ENCODE measurements at regions not wholly inside any gene's neighbourhood (a gene's known extent, or its start where the extent isn't known, plus 50 kb on each side); places are given as distances from the start of the nearest gene placed in this dataset.

- TF ChIP-seq POLR2A (IDR thresholded peaks at IDR 0.05) (no peak), CTCF (IDR thresholded peaks at IDR 0.05) (no peak)
- Histone ChIP-seq H3K27ac (no peak overlapping the region), H3K27me3 (no peaks in the 10 kb centered on the region), H3K9me3 (peaks cover 0 to 20% (median 8%) of the 10 kb centered on the region in 3 donors), H3K4me1 (no peaks in the 10 kb centered on the region), H3K36me3 (no peaks in the 10 kb centered on the region), H3K4me3 (no peak overlapping the region)
- intact Hi-C loops (cut with DNase I) = no loop called here
- DNase-seq = no peak
- WGBS, 2 donors = 91 to 94% methylated on average over 7 of the region's 7 CpGs
Measured at GRCh38 chr4:124468360-124468759, 244.2 kb downstream of the ANKRD50 start.

GRCh38 chr4:124469981-124470380 is 242.6 kb downstream of the ANKRD50 start:
- Histone ChIP-seq H3K9me3 (peaks cover 0 to 25% (median 10%) of the 10 kb centered on the region in 3 donors), H3K27ac (no peak overlapping the region), H3K27me3 (no peaks in the 10 kb centered on the region), H3K36me3 (no peaks in the 10 kb centered on the region), H3K4me1 (no peaks in the 10 kb centered on the region), H3K4me3 (no peak overlapping the region)
- no peak for DNase-seq
- TF ChIP-seq CTCF (IDR thresholded peaks at IDR 0.05) (no peak), POLR2A (IDR thresholded peaks at IDR 0.05) (no peak)
- intact Hi-C loops (cut with DNase I) = no loop called here

GRCh38 chr4:124478470-124478869 is 234.1 kb downstream of the ANKRD50 start:
- Histone ChIP-seq H3K4me3 (no peak overlapping the region), H3K27ac (no peak overlapping the region), H3K27me3 (no peaks in the 10 kb centered on the region), H3K9me3 (peaks cover 0 to 7% (median under 1%) of the 10 kb centered on the region in 3 donors), H3K4me1 (no peaks in the 10 kb centered on the region), H3K36me3 (no peaks in the 10 kb centered on the region)
- intact Hi-C loops (cut with DNase I) = no loop called here
- TF ChIP-seq POLR2A (IDR thresholded peaks at IDR 0.05) = no peak
- TF ChIP-seq CTCF (IDR thresholded peaks at IDR 0.05) = no peak
- WGBS, 2 donors = 27 to 35% methylated on average over 1 of the region's 1 CpG
- no peak for DNase-seq

- Histone ChIP-seq H3K27me3 (no peaks in the 10 kb centered on the region), H3K27ac (no peak overlapping the region), H3K4me1 (no peaks in the 10 kb centered on the region), H3K9me3 (no peaks in the 10 kb centered on the region), H3K4me3 (no peak overlapping the region), H3K36me3 (no peaks in the 10 kb centered on the region)
- no peak for DNase-seq
- intact Hi-C loops (cut with DNase I) = no loop called here
- 81 to 90% methylated on average over 4 of the region's 4 CpGs for WGBS, 2 donors
- TF ChIP-seq POLR2A (IDR thresholded peaks at IDR 0.05) = no peak
- TF ChIP-seq CTCF (IDR thresholded peaks at IDR 0.05) = no peak
Measured at GRCh38 chr4:124480061-124480460, 232.5 kb downstream of the ANKRD50 start.

- TF ChIP-seq POLR2A (IDR thresholded peaks at IDR 0.05) = no peak
- TF ChIP-seq CTCF (IDR thresholded peaks at IDR 0.05) = no peak
- Histone ChIP-seq H3K4me3 (no peak overlapping the region), H3K4me1 (no peaks in the 10 kb centered on the region), H3K9me3 (no peaks in the 10 kb centered on the region), H3K27ac (no peak overlapping the region), H3K36me3 (no peaks in the 10 kb centered on the region), H3K27me3 (no peaks in the 10 kb centered on the region)
- 74 to 80% methylated on average over 3 of the region's 3 CpGs for WGBS, 2 donors
- intact Hi-C loops (cut with DNase I) = no loop called here
- no peak for DNase-seq
Measured at GRCh38 chr4:124481123-124481522, 231.4 kb downstream of the ANKRD50 start.

Measured in esophagus squamous epithelium (tissue), 5 donors.